Motor neuron (in vitro differentiated cells): ENCODE measurements at regions not wholly inside any gene's neighbourhood (a gene's known extent, or its start where the extent isn't known, plus 50 kb on each side); places are given as distances from the start of the nearest gene placed in this dataset.

Source experiments
- ATAC-seq, 8 experiments: fragments of 200-7000 bp; cut with Tn5 transposase; replicated peaks in 6 of 8; 2 replicates each; pipeline ENCODE4 v1.8.0; 2021; ENCODE audit warnings: mild to moderate bottlenecking in 8 of 8, moderate library complexity in 8 of 8
- H3K27ac ChIP-seq, 2 donors: fragments of 250-450 bp; sonication (Bioruptor Pico); 2 replicates each; pipeline ENCODE4 v1.9.0; 2021; ENCODE audit warnings: antibody characterized with exemption in 2 of 2, mild to moderate bottlenecking in 2 of 2, moderate library complexity in 1 of 2
- H3K4me1 ChIP-seq, 2 donors: fragments of 250-450 bp; sonication (Bioruptor Pico); replicated peaks in 1 of 2; 2 replicates each; pipeline ENCODE4 v1.6.1; 2021; ENCODE audit warnings: antibody characterized with exemption in 2 of 2, mild to moderate bottlenecking in 2 of 2, moderate library complexity in 1 of 2
- H3K4me3 ChIP-seq, 5 donors: fragments of 250-450 bp; sonication (Bioruptor Pico); 2 replicates each; pipeline ENCODE4 v1.9.0; 2021; ENCODE audit warnings: antibody characterized with exemption in 5 of 5, mild to moderate bottlenecking in 5 of 5, moderate library complexity in 4 of 5
- WGBS, 10 experiments: fragments of 450-650 bp; shearing (Covaris generic); methylation state at CpG; one replicate each; pipeline ENCODE4 v1.0.0; 2022; 5-methylcytosine and 5-hydroxymethylcytosine counted together
- in situ Hi-C, 9 experiments: fragments of 400-800 bp; cut with MboI; loops; one replicate each; pipeline ENCODE4 v1.15.0; 2021; ENCODE audit warnings: low sequenced_read_pairs in 9 of 9, low pct_unique_long_range_greater_than_20kb in 2 of 9; ENCODE audit not compliant: unreplicated experiment in 9 of 9

GRCh38 chr13:106996867-106997618 lies 429.1 kb upstream of the ARGLU1 start:
- in situ Hi-C loops, result no loop called here
- ATAC-seq, result no peak
- WGBS, 10 experiments, result 8 to 100% (median 80%) methylated on average over 1 to 2 of the region's 2 CpGs; no CpG with 5 or more reads in 1 of the 10 experiments
- no peak overlapping the region for H3K4me3 ChIP-seq
- H3K4me1 ChIP-seq, result peaks cover 0 to 2% of the 10 kb centered on the region in 2 donors
- no peak overlapping the region for H3K27ac ChIP-seq

DNA sequence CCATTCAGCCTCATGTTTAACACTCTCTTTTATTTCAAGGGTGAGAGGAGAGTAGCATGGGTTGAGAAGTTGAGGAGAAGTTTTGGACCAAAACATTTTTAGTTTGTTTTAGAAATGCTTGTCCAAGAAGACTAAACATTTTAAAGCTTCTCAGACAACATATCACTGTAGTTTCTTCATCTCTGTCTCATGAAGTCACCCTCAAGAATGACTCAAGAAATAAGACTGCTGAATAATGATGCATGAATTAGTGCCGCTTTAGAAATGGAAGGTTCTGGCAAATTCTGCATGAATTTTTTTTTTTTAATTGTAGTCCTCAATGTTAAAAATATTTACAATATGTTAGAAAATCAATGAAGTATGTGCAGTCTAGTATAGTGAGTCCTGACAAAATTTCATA lies 422.7 kb upstream of the ARGLU1 start:
- in situ Hi-C loops, result no loop called here
- Histone ChIP-seq H3K27ac (no peak overlapping the region), H3K4me1 (peaks cover 5 to 10% of the 10 kb centered on the region in 2 donors), H3K4me3 (no peak overlapping the region)
- WGBS, 10 experiments, result 30 to 100% (median 100%) methylated on average over 1 of the region's 1 CpG; no CpG with 5 or more reads in 1 of the 10 experiments
- no peak for ATAC-seq

DNA sequence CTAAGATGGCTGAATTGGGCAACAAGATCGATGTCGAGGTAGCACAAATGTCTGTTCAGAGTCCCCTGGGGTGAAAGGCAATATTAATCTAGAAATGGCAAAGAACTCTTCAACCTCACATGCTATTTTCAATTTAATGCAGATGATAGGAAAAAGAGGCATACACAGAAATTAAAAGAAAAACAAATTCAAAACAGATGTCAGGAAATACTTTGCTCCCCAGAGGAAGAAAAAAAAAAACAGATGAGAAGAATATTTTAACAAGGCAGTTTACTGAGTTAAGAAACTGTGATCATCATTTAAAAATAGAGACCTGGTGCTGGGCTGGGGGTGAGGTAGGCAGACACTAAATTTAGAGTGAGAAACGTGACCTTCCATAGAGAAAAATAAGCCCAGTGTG lies 421.9 kb upstream of the ARGLU1 start:
- H3K4me3 ChIP-seq, result no peak overlapping the region
- no peak for ATAC-seq
- 0 to 95% (median 38%) methylated on average over 2 to 3 of the region's 3 CpGs; no CpG with 5 or more reads in 2 of the 10 experiments for WGBS, 10 experiments
- no peak overlapping the region for H3K27ac ChIP-seq
- in situ Hi-C loops, result no loop called here
- peaks cover 5 to 14% of the 10 kb centered on the region in 2 donors for H3K4me1 ChIP-seq

- WGBS, 10 experiments, result 0 to 94% (median 53%) methylated on average over 1 to 5 of the region's 5 CpGs; no CpG with 5 or more reads in 2 of the 10 experiments
- in situ Hi-C loops, result no loop called here
- ATAC-seq, result peak in 1 of 8 experiments; percentile 50
- peaks cover 5 to 14% of the 10 kb centered on the region in 2 donors for H3K4me1 ChIP-seq
- no peak overlapping the region for H3K27ac ChIP-seq
- no peak overlapping the region for H3K4me3 ChIP-seq
These were observed 419.5 kb upstream of the ARGLU1 start for GRCh38 chr13:106987427-106987785.

DNA sequence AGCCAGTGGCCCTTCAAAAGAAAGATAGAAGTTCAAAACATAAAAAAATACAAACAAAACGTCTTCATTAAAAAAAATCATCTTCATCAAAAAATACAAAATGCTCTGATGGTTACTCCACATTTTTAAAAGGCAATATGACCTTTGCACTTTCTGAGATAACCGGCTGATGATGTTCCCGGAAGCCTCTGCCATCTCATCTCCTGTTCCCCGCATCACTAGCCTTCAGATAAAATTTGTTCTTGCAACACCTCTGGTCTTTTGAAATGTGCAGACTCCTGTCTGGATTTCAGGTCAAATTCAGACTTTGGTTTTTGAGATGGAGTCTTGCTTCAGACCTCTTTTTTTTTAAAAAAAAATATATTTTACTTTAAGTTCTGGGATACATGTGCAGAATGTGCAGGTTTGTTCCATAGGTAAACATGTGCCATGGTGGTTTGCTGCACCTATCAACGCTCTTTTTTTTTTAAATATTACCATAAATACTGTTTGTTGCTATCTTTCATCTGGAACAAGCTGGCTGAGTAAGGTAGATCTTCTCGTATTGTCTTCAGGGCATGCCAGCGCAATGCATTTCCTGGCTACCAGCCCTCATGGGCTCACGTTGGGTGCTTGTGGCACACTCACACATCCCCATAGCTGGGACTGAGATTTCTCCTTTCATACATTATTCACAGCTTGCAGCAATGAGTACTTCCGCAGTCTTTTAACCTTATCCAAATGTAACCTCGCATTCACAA lies 418.9 kb upstream of the ARGLU1 start:
- ATAC-seq, result no peak
- in situ Hi-C loops, result no loop called here
- H3K4me1 ChIP-seq, result peaks cover 5 to 14% of the 10 kb centered on the region in 2 donors
- H3K4me3 ChIP-seq, result no peak overlapping the region
- 34 to 93% (median 82%) methylated on average over 2 to 10 of the region's 10 CpGs; no CpG with 5 or more reads in 1 of the 10 experiments for WGBS, 10 experiments
- no peak overlapping the region for H3K27ac ChIP-seq

GRCh38 chr13:106986033-106986484 lies 418.1 kb upstream of the ARGLU1 start:
- no peak overlapping the region for H3K27ac ChIP-seq
- H3K4me1 ChIP-seq, result peaks cover 5 to 14% of the 10 kb centered on the region in 2 donors
- ATAC-seq, result peak in 7 of 8 experiments; percentile 32 to 91 (median 72)
- in situ Hi-C loops, result no loop called here
- H3K4me3 ChIP-seq, result no peak overlapping the region
- 0 to 64% (median 20%) methylated on average over 1 to 6 of the region's 7 CpGs; no CpG with 5 or more reads in 1 of the 10 experiments for WGBS, 10 experiments

DNA sequence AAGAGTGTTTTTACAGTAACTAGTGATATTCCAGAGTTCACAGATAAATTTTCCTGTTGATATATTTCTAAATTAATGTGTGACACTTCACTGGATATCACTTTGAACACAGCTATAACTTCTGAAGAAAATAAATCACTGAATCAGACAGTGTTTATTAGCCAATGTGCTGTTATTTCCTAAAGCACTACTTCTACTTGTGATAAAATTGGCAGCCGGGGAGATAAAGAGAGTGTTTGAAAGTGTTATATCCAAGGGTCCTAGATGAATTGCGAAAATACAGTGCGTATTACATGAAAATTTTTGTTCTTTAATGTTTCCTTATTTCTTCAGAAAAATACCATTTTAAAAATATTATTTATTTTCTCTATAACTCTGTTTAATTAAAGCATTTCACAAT lies 417.5 kb upstream of the ARGLU1 start:
- H3K4me1 ChIP-seq, result peaks cover 5 to 14% of the 10 kb centered on the region in 2 donors
- no peak overlapping the region for H3K27ac ChIP-seq
- ATAC-seq, result peak in 1 of 8 experiments; percentile 37
- no peak overlapping the region for H3K4me3 ChIP-seq
- WGBS, 10 experiments, result 27 to 100% (median 92%) methylated on average over 2 to 3 of the region's 3 CpGs
- in situ Hi-C loops, result no loop called here

GRCh38 chr13:106981051-106981450 lies 413.1 kb upstream of the ARGLU1 start:
- no peak for ATAC-seq
- peaks cover 2 to 9% of the 10 kb centered on the region in 2 donors for H3K4me1 ChIP-seq
- in situ Hi-C loops, result no loop called here
- H3K4me3 ChIP-seq, result no peak overlapping the region
- WGBS, 10 experiments, result 0 to 100% (median 90%) methylated on average over 1 to 2 of the region's 2 CpGs; no CpG with 5 or more reads in 1 of the 10 experiments
- no peak overlapping the region for H3K27ac ChIP-seq

DNA sequence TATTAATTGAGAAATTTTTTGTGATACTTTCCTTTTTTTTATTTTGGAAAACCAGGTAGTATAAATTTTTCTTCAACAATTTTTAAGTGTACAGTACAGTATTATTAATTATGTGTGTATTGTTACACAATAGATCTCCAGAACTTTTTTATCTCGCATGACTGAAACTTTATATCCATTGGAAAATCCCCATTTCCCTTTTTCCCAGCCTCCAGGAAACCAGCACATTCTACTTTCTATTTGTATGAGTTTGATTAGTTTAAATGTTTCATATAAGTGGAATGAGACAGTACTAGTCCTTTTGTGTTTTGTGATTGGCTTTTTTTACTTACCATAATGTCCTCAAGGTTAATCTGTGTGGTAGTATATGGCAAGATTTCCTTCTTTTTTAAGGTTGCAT lies 399.5 kb upstream of the ARGLU1 start:
- in situ Hi-C loops, result no loop called here
- ATAC-seq, result no peak

DNA sequence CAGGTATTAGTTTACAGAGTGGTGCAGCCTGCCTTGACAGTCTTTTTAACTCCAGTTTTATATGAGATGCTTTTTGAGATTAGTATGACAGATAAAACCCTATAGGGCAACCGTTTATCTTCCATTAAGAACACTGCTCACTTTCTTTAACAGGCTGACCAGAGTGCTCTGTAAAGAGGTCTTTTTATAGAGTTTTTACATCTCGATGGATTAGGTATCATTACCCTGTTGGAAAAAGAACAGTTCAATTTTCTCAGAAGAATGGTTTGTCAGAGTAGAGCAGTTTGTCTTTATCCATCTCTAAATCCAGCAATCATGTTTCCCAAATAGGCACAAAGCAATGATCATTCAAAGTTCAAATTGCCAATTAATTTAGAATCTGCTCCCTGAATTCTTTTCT lies 395.2 kb upstream of the ARGLU1 start:
- Histone ChIP-seq H3K4me3 (no peak overlapping the region), H3K4me1 (peaks cover 0 to 2% of the 10 kb centered on the region in 2 donors), H3K27ac (no peak overlapping the region)
- in situ Hi-C loops, result no loop called here
- no peak for ATAC-seq
- 0 to 100% (median 70%) methylated on average over 1 to 2 of the region's 2 CpGs; no CpG with 5 or more reads in 1 of the 10 experiments for WGBS, 10 experiments

More for the DNA sequence above, 399.5 kb upstream of the ARGLU1 start:
- H3K27ac ChIP-seq, result no peak overlapping the region
- H3K4me1 ChIP-seq, result no peaks in the 10 kb centered on the region
- whole genome bisulfite sequencing, 10 experiments, result 0 to 100% (median 100%) methylated on average over 1 of the region's 1 CpG; no CpG with 5 or more reads in 1 of the 10 experiments
- H3K4me3 ChIP-seq, result no peak overlapping the region

DNA sequence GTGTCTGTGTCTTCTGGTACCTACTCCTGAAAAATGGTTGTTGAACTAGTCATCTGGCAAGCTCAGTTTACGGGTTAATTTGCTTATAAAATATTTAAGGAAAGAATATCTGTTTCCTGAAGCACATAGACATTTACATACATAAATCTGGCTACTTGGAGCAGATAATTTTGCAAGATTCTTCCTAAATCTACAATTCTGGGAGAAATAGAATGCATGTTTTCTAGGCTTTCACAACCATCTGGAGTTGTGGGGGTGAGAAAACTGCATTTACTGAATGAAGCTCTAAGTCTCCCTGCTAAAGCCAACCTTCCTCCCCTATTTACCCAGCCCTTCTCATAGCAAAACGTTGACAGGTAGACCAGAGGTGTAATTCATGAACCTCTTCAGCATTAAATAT lies 393.7 kb upstream of the ARGLU1 start:
- Histone ChIP-seq H3K4me3 (no peak overlapping the region), H3K27ac (no peak overlapping the region), H3K4me1 (peaks cover 0 to 2% of the 10 kb centered on the region in 2 donors)
- in situ Hi-C loops, result no loop called here
- no peak for ATAC-seq
- WGBS, 10 experiments, result 0 to 100% (median 61%) methylated on average over 1 to 2 of the region's 2 CpGs

- WGBS, 10 experiments, result 80 to 100% methylated on average over 1 of the region's 1 CpG; no CpG with 5 or more reads in 8 of the 10 experiments
- in situ Hi-C loops, result no loop called here
These were observed 393.3 kb upstream of the ARGLU1 start for GRCh38 chr13:106961216-106961615.

DNA sequence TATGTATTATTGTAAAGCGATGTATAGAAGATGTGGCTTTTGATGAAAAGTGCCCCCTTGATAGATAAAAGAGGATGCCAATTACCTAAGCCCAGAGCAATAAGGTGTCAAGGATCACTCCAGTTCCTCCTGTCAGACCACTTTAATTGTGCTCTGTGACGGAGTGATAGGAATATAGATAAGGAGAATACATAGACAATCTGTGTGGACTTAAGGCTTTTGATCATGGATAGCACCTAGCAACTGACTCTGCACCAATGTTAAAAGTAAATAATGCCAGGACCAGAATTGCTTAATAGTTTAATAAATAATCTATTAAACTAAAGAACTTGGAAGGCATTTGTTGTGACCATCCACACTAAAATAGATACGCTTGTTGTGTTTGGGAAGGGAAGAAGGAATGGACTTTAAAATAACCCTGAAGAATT lies 390.7 kb upstream of the ARGLU1 start:
- Histone ChIP-seq H3K4me3 (no peak overlapping the region), H3K4me1 (peaks cover 0 to 2% of the 10 kb centered on the region in 2 donors), H3K27ac (no peak overlapping the region)
- WGBS, 10 experiments, result 4 to 93% (median 77%) methylated on average over 1 to 3 of the region's 3 CpGs
- in situ Hi-C loops, result no loop called here
- ATAC-seq, result no peak

More at GRCh38 chr13:106961216-106961615, 393.3 kb upstream of the ARGLU1 start:
- peaks cover 0 to 2% of the 10 kb centered on the region in 2 donors for H3K4me1 ChIP-seq
- H3K4me3 ChIP-seq, result no peak overlapping the region
- ATAC-seq, result no peak
- no peak overlapping the region for H3K27ac ChIP-seq
